GM12872 (cell line): ENCODE measurements at regions not wholly inside any gene's neighbourhood (a gene's known extent, or its start where the extent isn't known, plus 50 kb on each side); places are given as distances from the start of the nearest gene placed in this dataset.

Experiments used
- CTCF ChIP-seq: IDR thresholded peaks from 3 replicates; pipeline ENCODE4 v1.5.1; 2011; ENCODE audit warnings: low read depth, mild to moderate bottlenecking, low read length, moderate library complexity; ENCODE audit not compliant: insufficient read depth

DNA sequence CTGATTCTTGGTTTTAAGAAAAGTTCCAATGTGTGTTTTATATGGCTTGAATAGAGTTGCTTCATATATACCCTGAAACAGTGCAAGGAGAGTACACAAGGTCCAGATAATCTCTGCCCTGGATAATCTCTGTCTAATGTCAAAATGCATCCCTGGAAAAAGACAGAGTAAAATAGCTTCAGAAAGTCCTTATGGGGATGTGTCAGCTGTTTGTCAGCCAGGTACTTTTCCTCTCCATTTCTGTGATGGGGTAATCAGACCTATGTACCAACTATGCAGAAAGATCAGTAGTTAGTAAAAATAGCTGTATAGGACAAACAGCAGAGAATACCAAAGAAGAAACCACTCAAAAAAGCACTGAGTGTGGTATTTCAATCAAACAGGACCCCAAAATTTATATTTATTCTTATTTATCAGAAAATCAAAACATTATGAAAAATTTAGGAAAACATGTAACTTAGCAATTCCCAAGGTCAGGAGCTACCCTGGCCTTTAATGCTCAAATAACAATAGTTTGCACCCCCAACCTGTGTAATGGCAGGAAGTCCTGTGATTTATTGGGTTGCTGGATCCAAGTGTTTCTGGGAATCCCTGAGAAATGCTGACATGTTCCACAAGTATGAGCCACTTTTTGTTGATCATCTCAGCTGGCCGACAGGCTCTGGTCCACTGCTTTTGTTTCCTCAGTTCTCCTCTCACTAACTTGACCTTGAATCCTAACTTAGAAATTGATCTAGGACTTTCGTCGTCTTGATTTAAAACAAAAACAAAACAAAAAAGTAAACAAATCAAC lies 69.6 kb downstream of the MDH1 start:
- no peak for TF ChIP-seq CTCF

GRCh38 chr2:63660060-63660459 lies 71.3 kb downstream of the MDH1 start:
- TF ChIP-seq CTCF: no peak

GRCh38 chr2:63661076-63661475 lies 72.3 kb downstream of the MDH1 start:
- TF ChIP-seq CTCF: no peak

- TF ChIP-seq CTCF: no peak
Observed at GRCh38 chr2:63662028-63662804, 73.5 kb downstream of the MDH1 start.

GRCh38 chr2:63663013-63663864 lies 74.5 kb downstream of the MDH1 start:
- TF ChIP-seq CTCF: no peak

- TF ChIP-seq CTCF: no peak
Observed at GRCh38 chr2:63665091-63665490, 76.3 kb downstream of the MDH1 start.
